Gastroesophageal sphincter (tissue), 3 donors: ENCODE measurements at regions not wholly inside any gene's neighbourhood (a gene's known extent, or its start where the extent isn't known, plus 50 kb on each side); places are given as distances from the start of the nearest gene placed in this dataset.

Source experiments
- CTCF ChIP-seq, 4 experiments: fragments of 200-600 bp in 2 of 4; fragments of 450-650 bp in 2 of 4; sonication (generic) in 1 of 4; IDR thresholded peaks; one replicate each; pipeline ENCODE4 v1.5.1; 2017 to 2019; ENCODE audit warnings: antibody characterized with exemption in 4 of 4, mild to moderate bottlenecking in 2 of 4, moderate library complexity in 2 of 4
- POLR2A ChIP-seq, 2 donors: fragments of 450-650 bp; IDR thresholded peaks; one replicate each; pipeline ENCODE4 v1.6.1; 2017; ENCODE audit warnings: antibody characterized with exemption in 2 of 2, mild to moderate bottlenecking in 2 of 2, moderate library complexity in 1 of 2
- POLR2AphosphoS5 ChIP-seq: sonication (generic); formaldehyde crosslinking; IDR thresholded peaks from one replicate; pipeline ENCODE4 v1.6.1; 2017; ENCODE audit warnings: antibody characterized with exemption

GRCh38 chr9:73613092-73613701 is 461.5 kb downstream of the ANXA1 start:
- TF ChIP-seq CTCF (IDR thresholded peaks at IDR 0.05): no peak
- no peak for TF ChIP-seq POLR2A (IDR thresholded peaks at IDR 0.05)
- no peak for TF ChIP-seq POLR2AphosphoS5
